ENCODE measurements at regions not wholly inside any gene's neighbourhood (a gene's known extent, or its start where the extent isn't known, plus 50 kb on each side); places are given as distances from the start of the nearest gene placed in this dataset.

- RAD21 ChIA-PET (ENCODE audit: unreplicated experiment), result interaction anchor here (1.2 kb wide), 1 partner anchor 335 kb away, joined by 3 read pairs; no protein-coding TSS in a partner anchor
- POLR2A ChIA-PET, result interaction anchor here (0.7 kb wide), 1 partner anchor 220 kb away, joined by 4 read pairs; no protein-coding TSS in a partner anchor
- Histone ChIP-seq H3K4me1 (ENCODE audit: control insufficient read depth, insufficient read depth, low read length) (peaks cover 22% of the 10 kb centered on the region), H3K4me2 (ENCODE audit: control insufficient read depth, insufficient read depth) (peak overlapping the region; percentile 45), H4K20me1 (ENCODE audit: control insufficient read depth, insufficient read depth) (no peaks in the 10 kb centered on the region), H3K9me3 (replicated peaks; ENCODE audit: control insufficient read depth, insufficient read depth, low read length) (no peaks in the 10 kb centered on the region), H2AFZ (ENCODE audit: control insufficient read depth, low read depth, low read length) (no peak overlapping the region), H3K27me3 (replicated peaks in 1 of 2; ENCODE audit: control insufficient read depth in 2 of 2, insufficient read depth in 2 of 2, low read length in 1 of 2) (no peaks in the 10 kb centered on the region; a peak in 1 of 4 replicates), H3K79me2 (ENCODE audit: control insufficient read depth, insufficient read depth, low read length) (no peaks in the 10 kb centered on the region), H3K4me3 (peak overlapping the region; percentile 19; the same call in 1 of the 2 replicates), H3K9ac (ENCODE audit: control insufficient read depth, insufficient read depth, low read length) (no peak overlapping the region), H3K27ac (ENCODE audit: control insufficient read depth, insufficient read depth) (no peak overlapping the region), H3K36me3 (ENCODE audit: control insufficient read depth in 2 of 2, insufficient read depth in 2 of 2, low read length in 1 of 2) (no peaks in the 10 kb centered on the region)
- in situ Hi-C loops (cut with MboI), result no loop called here
- FAIRE-seq, result no peak
- ATAC-seq, result no peak
- no peak for DNase-seq (ENCODE audit: low read depth, low spot score)
- CTCF ChIA-PET, result interaction anchor here (0.6 to 2.6 kb wide), 3 partner anchors 14 to 285 kb away, joined by 3 to 12 read pairs (median 4); no protein-coding TSS in a partner anchor
- intact Hi-C loops (cut with micrococcal nuclease; ENCODE audit: unreplicated experiment), result no loop called here
- 30% methylated on average over 26 of the region's 27 CpGs for WGBS (ENCODE audit: insufficient coverage, insufficient replicate concordance, low lambda C conversion rate, missing lambda C conversion rate)
- no peak for TF ChIP-seq CBX3 (IDR thresholded peaks at IDR 0.05; ENCODE audit: borderline replicate concordance, low read depth)
- TF ChIP-seq PAX5 (IDR thresholded peaks at IDR 0.05; ENCODE audit: borderline replicate concordance, low read depth, low read length), result no peak
- no peak for TF ChIP-seq ESRRA (IDR thresholded peaks at IDR 0.05; ENCODE audit: low read length)
- TF ChIP-seq ZBTB11 (CRISPR knock-in tag; IDR thresholded peaks at IDR 0.05), result no peak
- no peak for TF ChIP-seq RUNX3 (IDR thresholded peaks at IDR 0.05; ENCODE audit: low read length)
- TF ChIP-seq SIN3A (IDR thresholded peaks at IDR 0.05; ENCODE audit: low read depth, low read length), result no peak
- no peak for TF ChIP-seq ZBTB4 (CRISPR knock-in tag; IDR thresholded peaks at IDR 0.05)
- TF ChIP-seq STAT1 (conservative IDR thresholded peaks at IDR 0.05), result no peak
- TF ChIP-seq SUPT20H (IDR thresholded peaks at IDR 0.05; ENCODE audit: borderline replicate concordance, control insufficient read depth, low read depth, low read length), result no peak
- TF ChIP-seq HCFC1 (IDR thresholded peaks at IDR 0.05; ENCODE audit: low read length), result no peak
- TF ChIP-seq BHLHE40 (IDR thresholded peaks at IDR 0.05; ENCODE audit: borderline replicate concordance in 1 of 2, low read depth in 2 of 2, low read length in 1 of 2), result no peak
- no TSS peak for BruUV-seq (replicated peaks)
- SMC1A ChIA-PET (ENCODE audit: uncharacterized antibody, unreplicated experiment), result no interaction called here
Measured at GRCh38 chr17:83198366-83199341, 119.2 kb downstream of the METRNL start.

Data from GM12878 (cell line).